ENCODE measurements at regions not wholly inside any gene's neighbourhood (a gene's known extent, or its start where the extent isn't known, plus 50 kb on each side); places are given as distances from the start of the nearest gene placed in this dataset.
"Not testable (repeated sequence)": the region's sequence is repeated elsewhere in the genome, so short reads cannot be mapped to it uniquely, and the experiment has no call there.

DNA sequence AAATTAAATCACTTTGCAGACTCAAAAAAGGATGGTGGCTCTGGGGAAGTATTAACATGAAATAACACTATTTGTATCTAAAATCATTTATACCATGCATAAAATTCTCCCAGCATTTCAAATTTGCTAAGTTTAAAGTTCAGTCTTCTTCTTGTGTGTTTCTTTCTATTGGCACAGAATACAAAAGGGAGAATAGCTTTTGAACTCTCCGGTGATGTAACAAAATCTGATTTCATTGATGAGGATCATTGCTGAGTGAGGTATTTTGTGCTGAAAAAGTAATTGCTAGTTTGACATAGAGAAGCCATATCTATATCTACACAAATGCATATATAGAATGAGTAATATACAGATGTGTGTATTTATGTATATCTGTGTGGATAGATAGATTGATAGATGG, 174.8 kb downstream of the LACC1 start:
- H3K4me1 ChIP-seq (ENCODE audit: insufficient read depth, low read length, poor library complexity, severe bottlenecking): no peaks in the 10 kb centered on the region
- no peak for TF ChIP-seq EZH2phosphoT487 (IDR thresholded peaks at IDR 0.05; ENCODE audit: borderline replicate concordance)
- TF ChIP-seq, protein P1, sequence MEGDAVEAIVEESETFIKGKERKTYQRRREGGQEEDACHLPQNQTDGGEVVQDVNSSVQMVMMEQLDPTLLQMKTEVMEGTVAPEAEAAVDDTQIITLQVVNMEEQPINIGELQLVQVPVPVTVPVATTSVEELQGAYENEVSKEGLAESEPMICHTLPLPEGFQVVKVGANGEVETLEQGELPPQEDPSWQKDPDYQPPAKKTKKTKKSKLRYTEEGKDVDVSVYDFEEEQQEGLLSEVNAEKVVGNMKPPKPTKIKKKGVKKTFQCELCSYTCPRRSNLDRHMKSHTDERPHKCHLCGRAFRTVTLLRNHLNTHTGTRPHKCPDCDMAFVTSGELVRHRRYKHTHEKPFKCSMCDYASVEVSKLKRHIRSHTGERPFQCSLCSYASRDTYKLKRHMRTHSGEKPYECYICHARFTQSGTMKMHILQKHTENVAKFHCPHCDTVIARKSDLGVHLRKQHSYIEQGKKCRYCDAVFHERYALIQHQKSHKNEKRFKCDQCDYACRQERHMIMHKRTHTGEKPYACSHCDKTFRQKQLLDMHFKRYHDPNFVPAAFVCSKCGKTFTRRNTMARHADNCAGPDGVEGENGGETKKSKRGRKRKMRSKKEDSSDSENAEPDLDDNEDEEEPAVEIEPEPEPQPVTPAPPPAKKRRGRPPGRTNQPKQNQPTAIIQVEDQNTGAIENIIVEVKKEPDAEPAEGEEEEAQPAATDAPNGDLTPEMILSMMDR (conservative IDR thresholded peaks at IDR 0.05; ENCODE audit: low read length): no peak
- H3K79me2 ChIP-seq (ENCODE audit: insufficient read depth, low read length): no peaks in the 10 kb centered on the region

GRCh38 chr13:44055681-44056080, 176.0 kb downstream of the LACC1 start:
- H2AFZ ChIP-seq (ENCODE audit: low read length): peak overlapping the region; percentile 44; the same call in 1 of the 2 replicates
- H3K9ac ChIP-seq (ENCODE audit: low read depth, low read length, poor library complexity, severe bottlenecking); H3K9me3 ChIP-seq (ENCODE audit: insufficient read depth, low read depth, low read length); H3K4me3 ChIP-seq (ENCODE audit: low read length, poor library complexity, severe bottlenecking); H3K36me3 ChIP-seq (ENCODE audit: insufficient read depth, low read length); H3F3A ChIP-seq (ENCODE audit: low read depth); H3K27me3 ChIP-seq (ENCODE audit: insufficient read depth, low read length, poor library complexity, severe bottlenecking); H4K20me1 ChIP-seq (ENCODE audit: insufficient read depth, low read length, poor library complexity, severe bottlenecking); H3K9me2 ChIP-seq (replicated peaks; ENCODE audit: low read depth, low read length); H3K79me2 ChIP-seq (ENCODE audit: insufficient read depth, low read length); H3K4me1 ChIP-seq (ENCODE audit: insufficient read depth, low read length, poor library complexity, severe bottlenecking): not testable (repeated sequence)
- peak overlapping the region; percentile 12 for H3K4me2 ChIP-seq (ENCODE audit: low read depth, low read length, poor library complexity, severe bottlenecking)

More for the DNA sequence above, 174.8 kb downstream of the LACC1 start:
- H3K9me2 ChIP-seq (replicated peaks; ENCODE audit: low read depth, low read length): no peaks in the 10 kb centered on the region
- H3K4me2 ChIP-seq (ENCODE audit: low read depth, low read length, poor library complexity, severe bottlenecking): no peak overlapping the region
- H3K9ac ChIP-seq (ENCODE audit: low read depth, low read length, poor library complexity, severe bottlenecking): no peak overlapping the region
- no peaks in the 10 kb centered on the region for H3F3A ChIP-seq (ENCODE audit: low read depth)
- no peaks in the 10 kb centered on the region for H4K20me1 ChIP-seq (ENCODE audit: insufficient read depth, low read length, poor library complexity, severe bottlenecking)
- H3K36me3 ChIP-seq (ENCODE audit: insufficient read depth, low read length): no peaks in the 10 kb centered on the region
- no peak overlapping the region for H2AFZ ChIP-seq (ENCODE audit: low read length)
- H3K9me3 ChIP-seq (ENCODE audit: insufficient read depth, low read depth, low read length): no peaks in the 10 kb centered on the region
- H3K4me3 ChIP-seq (ENCODE audit: low read length, poor library complexity, severe bottlenecking): no peak overlapping the region
- H3K27me3 ChIP-seq (ENCODE audit: insufficient read depth, low read length, poor library complexity, severe bottlenecking): no peaks in the 10 kb centered on the region

- H4K20me1 ChIP-seq (ENCODE audit: insufficient read depth, low read length, poor library complexity, severe bottlenecking): no peaks in the 10 kb centered on the region
Measured at GRCh38 chr13:44058067-44058466, 178.4 kb downstream of the LACC1 start.

More at GRCh38 chr13:44058067-44058466, 178.4 kb downstream of the LACC1 start:
- H3K9ac ChIP-seq (ENCODE audit: low read depth, low read length, poor library complexity, severe bottlenecking): no peak overlapping the region
- no peaks in the 10 kb centered on the region for H3K9me3 ChIP-seq (ENCODE audit: insufficient read depth, low read depth, low read length)
- no peak overlapping the region for H3K4me2 ChIP-seq (ENCODE audit: low read depth, low read length, poor library complexity, severe bottlenecking)
- H3K27me3 ChIP-seq (ENCODE audit: insufficient read depth, low read length, poor library complexity, severe bottlenecking): no peaks in the 10 kb centered on the region
- no peaks in the 10 kb centered on the region for H3K36me3 ChIP-seq (ENCODE audit: insufficient read depth, low read length)
- TF ChIP-seq, protein P1 (conservative IDR thresholded peaks at IDR 0.05; ENCODE audit: low read length): no peak
- no peak for TF ChIP-seq EZH2phosphoT487 (IDR thresholded peaks at IDR 0.05; ENCODE audit: borderline replicate concordance)
- H3K79me2 ChIP-seq (ENCODE audit: insufficient read depth, low read length): no peaks in the 10 kb centered on the region
- no peaks in the 10 kb centered on the region for H3F3A ChIP-seq (ENCODE audit: low read depth)
- H3K4me1 ChIP-seq (ENCODE audit: insufficient read depth, low read length, poor library complexity, severe bottlenecking): no peaks in the 10 kb centered on the region
- no peak overlapping the region for H3K4me3 ChIP-seq (ENCODE audit: low read length, poor library complexity, severe bottlenecking)
- H2AFZ ChIP-seq (ENCODE audit: low read length): no peak overlapping the region
- H3K9me2 ChIP-seq (replicated peaks; ENCODE audit: low read depth, low read length): no peaks in the 10 kb centered on the region
